ENCODE measurements at regions not wholly inside any gene's neighbourhood (a gene's known extent, or its start where the extent isn't known, plus 50 kb on each side); places are given as distances from the start of the nearest gene placed in this dataset.

DNA sequence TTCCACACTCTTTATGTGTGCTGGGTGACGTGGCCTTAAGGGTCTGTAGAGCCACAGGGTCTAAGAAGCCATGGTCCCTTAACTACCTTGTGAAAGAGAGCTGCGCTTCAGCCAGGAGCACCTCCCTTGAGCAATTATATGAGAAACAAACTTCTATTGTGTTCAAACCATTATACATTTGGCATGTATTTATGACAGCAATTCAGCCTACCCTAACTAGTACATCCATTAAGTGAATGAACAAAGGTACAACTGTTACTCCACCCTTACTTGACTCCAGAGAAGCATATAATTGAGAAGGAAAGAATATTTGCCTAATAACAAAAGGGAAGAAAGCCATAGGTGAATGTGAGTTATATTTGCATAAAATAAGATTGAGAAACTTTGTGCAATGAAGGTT lies 69.8 kb upstream of the BOC start:
- H3K4me3 ChIP-seq (ENCODE audit: low read depth, low read length): no peak overlapping the region
- no peak for DNase-seq (ENCODE audit: low read depth)
- TF ChIP-seq CTCF (IDR thresholded peaks at IDR 0.05; ENCODE audit: low read depth, low read length, missing control alignments): no peak
- in situ Hi-C loops (cut with HindIII; ENCODE audit: low sequenced_read_pairs): no loop called here

GRCh38 chr3:113142476-113142875 lies 68.9 kb upstream of the BOC start:
- no peak overlapping the region for H3K4me3 ChIP-seq (ENCODE audit: low read depth, low read length)
- TF ChIP-seq CTCF (IDR thresholded peaks at IDR 0.05; ENCODE audit: low read depth, low read length, missing control alignments): no peak
- DNase-seq (ENCODE audit: low read depth): no peak
- in situ Hi-C loops (cut with HindIII; ENCODE audit: low sequenced_read_pairs): no loop called here

DNA sequence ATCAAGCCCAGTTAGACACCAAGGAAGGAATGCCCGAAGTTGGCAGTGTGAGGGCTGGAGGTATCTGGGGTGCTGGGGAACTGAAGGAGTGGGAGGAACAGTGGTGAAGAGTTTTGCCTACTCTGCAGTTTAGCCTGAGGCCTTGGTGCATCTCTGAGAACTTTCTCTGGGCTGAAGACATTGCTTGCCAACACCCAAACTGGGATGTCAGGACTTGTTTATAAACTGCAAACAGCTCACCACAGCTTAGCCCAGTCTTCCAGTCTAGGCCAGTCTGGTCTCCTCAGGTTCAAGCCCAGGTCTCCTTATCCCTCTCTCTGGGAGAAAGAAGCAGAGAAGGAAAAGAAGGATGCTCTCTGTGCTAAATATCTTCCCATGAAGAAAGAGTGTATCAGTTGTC lies 68.0 kb upstream of the BOC start:
- no peak overlapping the region for H3K4me3 ChIP-seq (ENCODE audit: low read depth, low read length)
- no peak for TF ChIP-seq CTCF (IDR thresholded peaks at IDR 0.05; ENCODE audit: low read depth, low read length, missing control alignments)
- no peak for DNase-seq (ENCODE audit: low read depth)
- in situ Hi-C loops (cut with HindIII; ENCODE audit: low sequenced_read_pairs): no loop called here

DNA sequence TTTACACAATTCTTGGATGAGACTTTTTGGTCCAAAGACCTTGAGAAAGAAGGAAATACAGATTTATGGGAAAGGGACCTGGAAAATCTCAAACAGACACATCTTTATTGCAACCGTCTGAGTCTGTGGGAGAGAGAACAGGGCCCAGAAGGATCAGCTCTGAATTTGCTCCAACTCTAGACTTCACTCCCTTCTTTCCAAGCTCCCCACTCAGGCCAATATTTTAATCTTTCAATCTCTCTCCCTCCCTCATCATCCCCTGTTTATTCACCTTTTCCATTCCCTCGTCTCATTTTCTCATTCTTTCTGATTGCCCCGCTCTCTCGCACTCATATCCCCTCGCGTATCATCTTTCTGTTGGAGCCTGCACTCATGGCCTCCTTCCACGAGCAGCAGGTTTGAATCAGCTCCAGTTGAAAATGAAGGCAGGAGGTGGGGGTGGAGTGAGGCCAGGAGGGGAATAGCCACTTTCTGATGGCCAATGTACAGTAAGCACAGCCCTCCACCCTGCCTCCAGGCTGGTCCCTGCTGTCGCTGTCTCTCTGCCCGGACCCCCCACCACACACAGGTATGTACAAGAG lies 63.6 kb upstream of the BOC start:
- DNase-seq (ENCODE audit: low read depth): no peak
- in situ Hi-C loops (cut with HindIII; ENCODE audit: low sequenced_read_pairs): no loop called here
- TF ChIP-seq CTCF (IDR thresholded peaks at IDR 0.05; ENCODE audit: low read depth, low read length, missing control alignments): no peak
- H3K4me3 ChIP-seq (ENCODE audit: low read depth, low read length): no peak overlapping the region

DNA sequence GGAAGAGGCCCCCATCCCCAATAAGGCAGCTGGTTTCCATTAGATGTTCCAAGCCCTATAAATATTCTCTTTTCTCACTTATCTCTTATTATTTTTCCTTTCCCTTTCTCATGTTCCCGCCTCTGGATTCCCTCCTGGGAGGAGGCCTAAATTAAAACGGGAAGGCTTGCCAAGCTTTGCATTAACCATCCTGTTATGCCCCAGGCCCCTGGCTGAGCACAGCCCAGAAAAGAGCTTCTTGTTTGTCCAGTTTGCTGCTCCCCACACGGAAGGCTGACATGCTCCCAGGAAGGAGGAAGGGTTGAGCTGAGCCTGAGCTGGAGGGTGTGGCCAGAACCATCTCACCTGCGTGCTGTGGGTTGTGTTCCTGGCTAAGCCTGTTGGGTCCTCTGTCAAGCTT lies 63.1 kb upstream of the BOC start:
- in situ Hi-C loops (cut with HindIII; ENCODE audit: low sequenced_read_pairs): no loop called here
- H3K4me3 ChIP-seq (ENCODE audit: low read depth, low read length): no peak overlapping the region
- TF ChIP-seq CTCF (IDR thresholded peaks at IDR 0.05; ENCODE audit: low read depth, low read length, missing control alignments): no peak
- no peak for DNase-seq (ENCODE audit: low read depth)

GRCh38 chr3:113150250-113150649 lies 61.1 kb upstream of the BOC start:
- no peak for DNase-seq (ENCODE audit: low read depth)
- in situ Hi-C loops (cut with HindIII; ENCODE audit: low sequenced_read_pairs): no loop called here
- no peak for TF ChIP-seq CTCF (IDR thresholded peaks at IDR 0.05; ENCODE audit: low read depth, low read length, missing control alignments)

More at GRCh38 chr3:113150250-113150649, 61.1 kb upstream of the BOC start:
- no peak overlapping the region for H3K4me3 ChIP-seq (ENCODE audit: low read depth, low read length)
